NCI-H1417 (cell line): ENCODE measurements at regions not wholly inside any gene's neighbourhood (a gene's known extent, or its start where the extent isn't known, plus 50 kb on each side); places are given as distances from the start of the nearest gene placed in this dataset.
"Not testable (repeated sequence)": the region's sequence is repeated elsewhere in the genome, so short reads cannot be mapped to it uniquely, and the experiment has no call there.

Experiments
- DNase-seq, 3 experiments: peaks; one replicate each; lab custom pipeline; 2025; lab: John Stamatoyannopoulos, UW

DNA sequence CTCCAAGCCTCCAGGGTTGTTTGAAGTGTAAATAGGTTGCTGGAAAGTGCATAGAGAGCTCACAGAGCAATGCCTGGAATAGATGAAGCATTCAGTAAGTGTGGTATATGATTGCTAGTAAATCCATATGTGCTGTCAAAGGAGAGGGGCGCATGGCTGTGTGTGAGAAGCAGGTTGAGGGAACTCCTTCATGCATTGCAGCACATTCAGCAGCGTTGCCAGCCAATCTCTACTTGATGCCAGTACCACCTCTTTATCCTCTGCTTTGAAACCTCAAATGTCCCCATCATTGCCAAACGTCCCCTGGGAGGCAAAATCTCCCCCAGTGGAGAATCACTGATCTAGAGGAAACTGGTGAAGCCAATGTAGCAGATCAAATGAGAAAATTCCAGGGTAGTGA, 82.7 kb upstream of the RALGAPA2 start:
- no peak for DNase-seq

DNA sequence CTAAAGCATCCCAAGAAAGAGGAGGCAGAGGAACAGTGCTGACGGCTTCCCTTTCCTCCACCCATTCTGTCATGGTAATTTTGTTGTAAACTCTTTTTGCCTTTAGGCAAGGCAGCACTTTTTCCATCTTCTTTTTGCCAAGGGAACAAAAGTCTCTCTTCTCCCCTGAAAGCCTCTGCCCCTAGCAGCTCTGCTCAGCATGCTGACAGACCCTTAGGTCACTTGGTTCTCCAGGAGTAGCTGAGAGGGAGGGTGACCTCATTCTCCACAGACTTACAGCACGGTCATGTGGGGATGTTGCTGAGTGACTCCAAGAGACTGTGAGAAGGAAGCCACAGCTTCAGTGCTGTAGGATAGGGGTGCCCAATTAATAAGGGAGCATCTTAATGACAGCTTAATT, 81.1 kb upstream of the RALGAPA2 start:
- DNase-seq, result no peak

DNA sequence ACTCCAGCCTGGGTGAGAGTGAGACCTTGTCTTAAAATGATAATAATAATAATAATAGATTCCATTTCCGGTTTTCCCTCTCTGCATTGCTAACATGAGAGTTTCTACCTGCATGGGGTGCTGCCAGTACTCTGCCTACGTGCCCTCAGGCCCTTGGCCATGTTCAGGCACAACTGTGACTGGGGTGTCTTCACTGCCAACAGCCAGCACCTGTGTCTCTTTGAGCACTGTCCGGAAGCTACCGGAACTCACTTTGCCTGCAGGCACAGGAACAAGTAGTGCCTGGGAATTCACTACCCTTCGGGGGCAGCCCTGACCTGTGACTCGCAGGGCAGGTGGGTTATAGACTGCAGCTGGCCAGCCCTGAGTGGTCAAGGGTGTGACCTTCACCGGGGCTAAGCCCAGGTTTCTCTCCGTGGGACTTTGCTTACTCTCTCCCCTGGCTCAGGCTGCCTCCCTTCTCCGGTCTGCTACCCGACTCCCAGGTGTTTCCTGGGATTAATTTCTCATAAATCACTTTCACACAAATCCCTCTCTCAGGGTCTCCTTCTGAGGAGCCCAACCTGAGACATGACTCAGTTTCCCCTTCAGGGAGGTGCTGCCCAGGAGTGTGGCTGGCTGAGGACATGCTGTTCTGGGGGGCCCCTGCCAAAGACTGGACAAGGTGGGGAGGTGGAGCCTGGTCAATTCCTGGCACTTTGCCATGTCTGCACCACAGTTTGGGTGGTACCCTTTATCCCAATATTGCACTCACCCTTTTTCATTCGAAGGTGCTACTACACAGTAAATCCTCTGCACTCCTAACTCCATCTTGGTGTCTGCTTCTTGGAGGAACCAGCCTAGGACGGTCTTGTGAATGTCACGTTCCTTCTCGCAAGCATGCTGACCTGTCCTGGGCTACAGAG, 79.5 kb upstream of the RALGAPA2 start:
- peak in 1 of 3 experiments; percentile 23 for DNase-seq

DNA sequence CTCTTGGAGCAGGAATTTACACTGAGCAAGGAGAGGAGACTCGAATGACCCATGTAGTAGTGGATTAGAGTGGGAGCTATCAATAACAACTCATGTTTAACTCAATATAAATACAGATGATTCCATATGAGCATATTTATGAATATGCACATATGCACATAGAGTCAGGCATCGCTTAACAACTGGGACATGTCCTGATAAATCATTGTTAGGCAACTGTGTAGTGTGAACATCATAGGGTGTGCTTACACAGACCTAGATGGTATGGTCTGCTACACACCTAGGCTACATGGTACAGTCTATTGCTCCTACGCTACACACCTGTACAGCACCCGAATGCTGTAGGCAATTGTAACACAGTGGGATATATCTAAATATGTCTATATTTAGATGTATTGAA, 75.9 kb upstream of the RALGAPA2 start:
- DNase-seq, result no peak

DNA sequence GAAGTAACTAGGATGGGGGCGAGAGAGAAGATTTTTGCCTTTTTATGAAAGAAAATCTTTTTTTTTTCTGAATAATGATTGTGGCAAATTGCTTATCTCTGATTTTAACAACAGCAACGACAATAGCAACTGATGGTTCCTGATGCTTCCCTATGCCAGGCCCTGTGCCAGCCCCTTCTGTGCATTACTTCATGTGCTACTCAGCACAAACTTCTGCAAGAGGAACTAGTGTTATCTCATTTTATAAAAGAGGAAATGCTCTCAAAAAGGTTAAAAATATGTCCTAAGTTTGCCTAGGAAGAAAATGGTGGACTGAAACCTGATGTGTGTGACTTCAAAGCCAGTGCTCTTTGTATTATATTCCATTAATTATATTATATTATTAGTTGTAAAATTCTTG, 74.0 kb upstream of the RALGAPA2 start:
- DNase-seq, result no peak

DNA sequence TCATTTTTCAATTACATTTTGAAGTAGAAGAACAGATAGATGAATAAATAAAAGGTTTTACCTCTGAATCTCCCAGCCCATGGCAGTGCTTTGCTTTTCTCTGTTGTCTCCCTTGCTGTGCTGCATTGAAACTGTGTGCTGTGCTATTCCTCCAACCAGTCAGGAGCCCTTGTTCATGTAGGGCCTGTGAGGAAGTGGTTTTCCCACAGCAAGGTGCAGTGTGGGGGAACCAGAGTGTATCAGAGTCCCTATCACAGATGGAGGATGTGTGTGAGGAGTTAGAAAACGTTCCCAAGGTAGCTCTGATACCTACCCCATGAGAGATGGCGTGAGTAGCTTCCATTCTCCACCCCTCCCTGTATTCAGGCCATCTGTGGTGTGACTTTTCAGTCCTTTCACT, 72.8 kb upstream of the RALGAPA2 start:
- DNase-seq, result no peak

DNA sequence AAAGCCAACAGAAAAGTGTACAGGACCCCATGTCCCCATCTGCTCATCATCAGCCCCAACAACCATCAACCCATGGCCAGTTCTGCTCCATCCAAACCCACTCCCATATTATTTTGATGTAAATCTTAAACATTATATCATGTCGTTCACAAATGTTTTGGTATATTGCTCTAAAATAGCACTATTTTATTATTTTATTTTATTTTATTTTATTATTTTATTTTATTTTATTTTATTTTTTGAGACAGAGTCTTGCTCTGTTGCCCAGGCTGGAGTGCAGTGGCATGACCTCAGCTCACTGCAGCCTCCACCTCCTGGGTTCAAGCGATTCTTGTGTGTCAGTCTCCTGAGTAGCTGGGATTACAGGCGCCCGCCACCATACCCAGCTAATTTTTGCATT, 72.0 kb upstream of the RALGAPA2 start:
- not testable (repeated sequence) for DNase-seq

DNA sequence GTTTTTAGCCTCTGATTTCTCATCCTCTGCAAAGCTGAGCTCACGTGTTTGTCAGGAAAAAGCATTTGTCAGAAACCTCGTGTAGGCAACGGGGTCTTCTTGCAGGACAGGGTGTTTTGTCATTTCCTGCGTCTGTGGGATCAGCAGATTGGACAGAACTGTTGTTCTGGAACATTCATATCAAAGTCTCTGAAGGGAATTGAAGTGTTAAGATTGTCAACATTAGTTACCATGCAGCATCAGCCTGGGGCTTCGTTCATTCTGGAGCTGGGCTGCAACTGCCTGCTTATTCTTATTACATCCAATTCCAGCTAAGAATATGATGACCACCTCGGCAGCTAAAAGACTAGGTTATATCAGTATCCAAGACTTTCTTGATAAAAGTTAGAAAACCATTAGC, 71.0 kb upstream of the RALGAPA2 start:
- no peak for DNase-seq

DNA sequence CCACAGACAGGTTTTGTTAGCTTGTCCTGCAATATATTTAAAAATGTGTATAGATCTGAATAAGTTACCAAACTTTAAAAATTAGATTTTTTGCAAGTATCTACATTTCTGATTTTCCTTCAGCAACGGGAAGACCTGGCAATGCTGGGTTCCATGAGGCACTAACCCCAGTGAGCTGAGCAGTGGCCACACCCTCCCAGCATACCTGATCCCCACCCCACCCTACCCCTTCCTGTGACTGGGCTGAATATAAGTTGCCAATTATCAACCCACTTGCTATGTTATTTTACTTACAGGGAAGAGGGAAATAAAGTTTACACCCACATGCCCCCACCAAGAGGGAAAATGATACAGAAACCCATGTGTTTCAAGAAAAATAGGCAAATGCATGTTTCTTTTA, 70.3 kb upstream of the RALGAPA2 start:
- DNase-seq, result no peak

DNA sequence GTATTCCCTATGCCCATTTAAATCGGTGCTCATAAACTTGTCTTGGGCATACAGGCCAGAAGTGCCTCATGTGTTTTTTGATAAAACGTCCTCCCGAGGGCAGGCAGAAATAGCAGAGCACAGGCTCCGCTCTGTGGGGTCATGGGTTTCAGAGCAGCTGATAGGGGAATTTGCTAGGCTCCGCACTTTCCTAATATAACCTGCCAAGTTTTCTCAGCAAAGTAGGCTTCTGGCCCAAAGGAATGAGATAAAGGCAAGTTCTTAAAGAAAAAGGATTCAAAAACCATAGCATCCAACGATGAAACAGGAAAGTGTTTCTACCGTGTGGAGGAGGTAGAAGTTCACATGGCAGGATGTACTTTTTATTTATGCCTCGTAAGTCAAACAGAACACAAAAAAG, 69.8 kb upstream of the RALGAPA2 start:
- DNase-seq, result no peak

DNA sequence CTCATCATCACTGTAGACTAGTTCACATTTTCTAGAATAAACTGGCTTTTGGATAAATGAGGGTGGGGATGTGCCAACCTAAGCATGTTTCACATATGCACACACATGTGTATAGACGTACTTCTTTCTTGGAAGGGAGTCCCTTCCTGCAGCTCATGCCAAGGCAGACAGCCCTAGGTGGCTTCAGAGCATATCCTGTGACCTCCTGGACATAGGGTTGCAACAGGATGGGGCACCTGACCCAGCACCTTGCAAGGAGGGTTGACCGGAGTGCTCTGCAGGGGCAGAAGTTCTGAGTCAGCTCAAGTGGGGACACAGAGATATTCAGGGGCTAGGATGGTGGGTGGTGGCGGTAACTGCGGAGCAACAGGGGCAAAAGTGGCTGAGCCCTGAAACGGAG, 68.6 kb upstream of the RALGAPA2 start:
- DNase-seq, result no peak

DNA sequence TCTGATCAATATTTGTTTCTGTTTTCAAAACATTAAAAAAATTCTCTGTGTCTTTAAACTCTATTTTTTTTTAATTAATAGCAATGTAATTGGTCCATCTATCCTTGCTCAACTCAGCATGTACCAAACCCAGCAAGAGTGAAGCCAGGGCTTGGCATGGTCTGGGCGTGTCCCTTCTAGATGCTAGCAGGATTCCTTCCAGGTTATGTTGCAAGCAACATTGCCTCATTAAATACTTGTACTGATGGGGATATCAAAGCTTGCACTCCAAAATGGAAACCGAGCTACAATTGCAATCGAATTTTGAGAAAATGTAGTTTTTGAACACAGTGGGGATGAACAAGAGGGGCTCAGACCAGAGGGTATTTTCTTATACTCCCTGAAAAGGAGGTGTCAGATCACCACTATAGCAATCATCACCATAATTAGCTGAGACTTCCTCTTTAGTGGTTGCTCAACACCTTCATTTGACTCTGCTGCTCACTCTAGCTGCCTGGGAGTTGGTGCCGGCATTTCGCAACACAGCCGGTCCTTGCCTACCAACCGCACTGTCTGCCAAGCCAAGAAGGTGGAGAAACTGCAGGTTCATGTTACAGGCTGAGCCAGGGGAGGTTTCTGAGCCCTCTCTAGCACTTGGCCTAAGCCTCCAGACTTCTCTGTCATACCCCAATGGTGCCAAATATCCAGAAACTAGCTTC, 67.8 kb upstream of the RALGAPA2 start:
- DNase-seq, result no peak

DNA sequence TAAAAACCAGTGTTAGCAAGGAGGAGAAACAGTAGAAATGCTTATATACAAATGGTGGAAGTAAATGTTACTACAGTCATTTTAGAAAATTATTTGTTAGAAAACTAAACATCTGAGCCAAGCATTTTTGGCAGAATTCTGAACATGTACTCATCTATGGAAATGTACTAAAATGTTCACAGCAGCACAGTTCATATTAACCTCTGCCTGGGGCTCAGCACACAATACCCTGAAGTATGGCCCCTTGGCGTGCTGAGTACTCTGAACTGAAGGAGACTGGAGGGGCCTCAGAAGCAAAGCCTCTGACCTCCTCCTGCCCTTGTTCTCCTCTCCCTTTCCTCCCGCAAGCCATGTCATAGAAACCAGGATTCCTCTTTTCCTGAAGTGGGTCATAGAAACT, 66.2 kb upstream of the RALGAPA2 start:
- no peak for DNase-seq

DNA sequence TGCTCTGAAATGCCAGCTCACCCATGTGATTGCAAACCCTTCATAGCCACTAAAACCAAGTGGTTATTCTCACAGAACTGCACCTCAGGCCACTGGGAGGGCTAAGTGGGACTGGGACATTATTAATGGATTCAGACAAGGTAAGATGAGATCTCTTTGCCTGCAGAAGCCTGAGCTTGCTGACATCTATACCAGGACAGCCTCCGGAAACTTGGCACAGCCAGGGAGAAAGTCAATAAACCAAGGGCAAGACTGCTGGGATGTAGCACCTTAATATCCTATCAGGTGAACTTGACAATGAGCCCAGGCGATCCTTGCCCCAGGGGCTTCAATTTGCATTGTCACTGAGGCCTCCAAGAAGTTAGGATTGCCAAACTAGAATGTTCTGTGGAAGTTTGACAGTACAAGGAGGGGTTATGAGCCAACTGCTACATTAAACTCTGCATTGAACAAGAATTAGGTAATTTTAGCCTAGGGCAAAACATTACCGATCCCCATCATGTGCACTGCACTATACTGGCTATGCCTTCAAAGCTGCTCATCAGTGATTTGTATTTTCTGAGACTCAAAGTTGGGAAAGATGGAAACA, 60.1 kb upstream of the RALGAPA2 start:
- no peak for DNase-seq

DNA sequence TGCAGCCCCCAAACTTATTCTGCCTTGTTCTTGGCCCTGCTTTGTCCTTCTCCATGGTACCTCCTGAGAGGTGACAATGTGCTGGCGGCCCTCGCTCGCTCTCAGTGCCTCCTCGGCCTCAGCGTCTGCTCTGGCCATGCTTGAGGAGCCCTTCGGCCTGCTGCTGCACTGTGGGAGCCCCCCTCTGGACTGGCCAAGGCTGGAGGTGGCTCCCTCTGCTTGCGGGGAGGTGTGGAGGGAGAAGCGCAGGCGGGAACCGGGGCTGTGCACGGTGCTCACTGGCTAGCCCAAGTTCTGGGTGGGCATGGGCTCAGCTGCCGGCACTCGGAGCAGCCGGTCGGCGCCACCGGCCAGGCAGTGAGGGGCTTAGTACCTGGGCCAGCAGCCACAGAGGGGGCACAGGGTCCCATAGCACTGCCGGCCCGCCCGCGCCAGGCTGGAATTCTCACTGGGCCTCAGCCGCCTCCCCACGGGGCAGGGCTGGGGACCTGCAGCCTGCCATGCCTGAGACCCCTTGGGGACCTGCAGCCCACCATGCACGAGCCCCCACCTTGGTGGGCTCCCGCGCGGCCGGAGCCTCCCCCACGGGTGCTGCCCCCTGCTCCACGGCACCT, 55.9 kb upstream of the RALGAPA2 start:
- no peak for DNase-seq

DNA sequence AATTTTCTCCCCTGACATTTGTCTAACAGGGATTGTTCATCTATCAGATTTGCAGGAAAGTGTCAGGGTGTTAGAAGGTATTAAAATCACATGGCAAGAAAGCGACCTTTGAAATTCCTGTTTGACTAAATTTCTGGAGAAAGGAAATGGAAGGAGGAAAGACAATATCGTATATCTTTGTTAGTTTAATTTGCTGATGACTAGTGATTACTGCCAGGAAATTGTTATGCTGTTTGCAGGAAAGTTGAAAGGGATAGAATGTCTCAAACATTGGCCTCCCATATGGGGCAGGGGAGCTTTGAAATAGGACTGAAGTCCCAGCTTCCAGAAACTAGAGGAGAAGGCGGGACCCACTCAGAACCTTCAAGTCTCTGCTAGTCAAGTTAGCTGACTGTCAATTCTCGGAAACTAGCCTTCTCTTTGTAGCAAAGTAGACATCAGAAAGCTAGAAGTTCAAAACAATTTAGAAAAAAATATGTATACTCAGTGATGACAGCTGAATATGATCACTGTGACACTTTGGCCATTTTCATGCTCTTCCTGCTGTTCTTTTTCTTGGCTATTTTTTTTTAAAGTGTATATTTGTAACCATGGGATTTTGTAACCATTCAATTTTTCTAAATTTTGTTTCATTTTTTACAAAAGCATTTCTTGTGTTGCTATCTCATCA, 53.4 kb upstream of the RALGAPA2 start:
- DNase-seq, result no peak

DNA sequence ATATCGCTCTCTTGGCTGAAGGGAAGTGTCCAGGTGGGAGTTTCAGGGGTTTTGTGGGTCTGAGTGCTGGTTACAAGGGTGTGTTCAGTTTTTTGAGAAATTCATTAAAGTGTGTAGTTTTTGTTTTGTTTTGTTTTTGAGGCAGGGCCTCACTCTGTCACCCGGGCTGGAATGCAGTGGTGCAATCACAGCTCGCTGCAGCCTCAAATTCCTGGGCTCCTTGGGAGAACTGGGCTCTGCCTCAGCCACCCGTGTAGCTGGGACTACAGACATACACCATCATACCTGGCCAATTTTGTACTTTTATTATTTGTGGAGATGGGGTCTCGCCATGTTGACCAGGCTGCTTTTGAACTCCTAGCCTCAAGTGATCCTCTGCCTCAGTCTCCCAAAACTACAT, 51.2 kb upstream of the RALGAPA2 start:
- no peak for DNase-seq
